Endothelial cell of umbilical vein (primary cell): ENCODE measurements at regions not wholly inside any gene's neighbourhood (a gene's known extent, or its start where the extent isn't known, plus 50 kb on each side); places are given as distances from the start of the nearest gene placed in this dataset.

Experiments used
- CTCF ChIP-seq, 2 donors: IDR thresholded peaks; 1 replicate in 1 of 2; 2 replicates in 1 of 2; pipeline ENCODE4 v1.5.1; 2011; ENCODE audit warnings: low read length in 2 of 2, mild to moderate bottlenecking in 2 of 2, moderate library complexity in 2 of 2, control low read depth in 1 of 2, inconsistent platforms in 1 of 2, low read depth in 1 of 2; ENCODE audit not compliant: insufficient read depth in 1 of 2; ENCODE audit errors: extremely low read depth in 1 of 2
- EZH2 ChIP-seq: IDR thresholded peaks from 2 replicates; pipeline ENCODE4 v1.6.1; 2012; ENCODE audit warnings: borderline replicate concordance, low read depth, mild to moderate bottlenecking, moderate library complexity, low read length, inconsistent platforms; ENCODE audit not compliant: severe bottlenecking
- MAX ChIP-seq: IDR thresholded peaks from 2 replicates; pipeline ENCODE4 v1.6.1; 2011; ENCODE audit not compliant: insufficient read depth, insufficient read length
- MYC ChIP-seq: IDR thresholded peaks from one replicate; pipeline ENCODE4 v1.6.1; 2011; ENCODE audit warnings: mild to moderate bottlenecking, low read depth, low read length
- POLR2A ChIP-seq: IDR thresholded peaks from 2 replicates; pipeline ENCODE4 v1.6.1; 2012; ENCODE audit warnings: low read depth, mild to moderate bottlenecking, control low read depth, low read length

- no peak for TF ChIP-seq CTCF (IDR thresholded peaks at IDR 0.05; ENCODE audit: extremely low read depth in 1 of 2, insufficient read depth in 1 of 2, low read depth in 1 of 2, low read length in 2 of 2)
- TF ChIP-seq MYC, result no peak
- no peak for TF ChIP-seq EZH2
- no peak for TF ChIP-seq MAX
- TF ChIP-seq POLR2A, result no peak
These were observed 168.8 kb downstream of the MID1IP1 start for GRCh38 chrX:38970074-38970473.
